Endodermal cell (in vitro differentiated cells): ENCODE measurements at regions not wholly inside any gene's neighbourhood (a gene's known extent, or its start where the extent isn't known, plus 50 kb on each side); places are given as distances from the start of the nearest gene placed in this dataset.

ENCODE experiments used
- DNase-seq: peaks from one replicate; pipeline ENCODE4 v3.0.0-alpha.2; 2017
- H3K27ac ChIP-seq: 2 replicates; pipeline ENCODE4 v1.5.1; 2013; ENCODE audit warnings: mild to moderate bottlenecking, low read depth, low read length, moderate library complexity
- H3K27me3 ChIP-seq: 2 replicates; pipeline ENCODE4 v1.6.1; 2013; ENCODE audit warnings: mild to moderate bottlenecking, low read length, moderate library complexity; ENCODE audit not compliant: insufficient read depth, control insufficient read depth, poor library complexity, severe bottlenecking
- H3K36me3 ChIP-seq: 2 replicates; pipeline ENCODE4 v1.7.0; 2013; ENCODE audit warnings: mild to moderate bottlenecking, low read length, moderate library complexity; ENCODE audit not compliant: control insufficient read depth, insufficient read depth
- H3K4me1 ChIP-seq: one replicate; pipeline ENCODE4 v1.7.0; 2013; ENCODE audit warnings: low read length; ENCODE audit not compliant: control insufficient read depth, insufficient read depth
- H3K4me3 ChIP-seq: 2 replicates; pipeline ENCODE4 v1.5.1; 2013; ENCODE audit warnings: mild to moderate bottlenecking, low read length, moderate library complexity
- H3K9ac ChIP-seq: 2 replicates; pipeline ENCODE4 v1.6.1; 2013; ENCODE audit warnings: mild to moderate bottlenecking, low read length, moderate library complexity; ENCODE audit not compliant: poor library complexity, severe bottlenecking; ENCODE audit errors: extremely low read depth
- H3K9me3 ChIP-seq: 2 replicates; pipeline ENCODE4 v1.6.1; 2013; ENCODE audit warnings: mild to moderate bottlenecking, low read length, moderate library complexity; ENCODE audit not compliant: control insufficient read depth
- H3K27ac Mint-ChIP-seq: 2 replicates; pipeline ENCODE4 v1.8.0; 2020; ENCODE audit warnings: mixed read lengths
- H3K27me3 Mint-ChIP-seq: 2 replicates; pipeline ENCODE4 v1.8.0; 2021; ENCODE audit warnings: mild to moderate bottlenecking, mixed read lengths; ENCODE audit not compliant: insufficient read depth
- H3K36me3 Mint-ChIP-seq: 2 replicates; pipeline ENCODE4 v1.8.0; 2020; ENCODE audit warnings: low read depth, mixed read lengths
- H3K4me1 Mint-ChIP-seq: 2 replicates; pipeline ENCODE4 v1.8.0; 2020; ENCODE audit warnings: mixed read lengths
- H3K4me3 Mint-ChIP-seq: 2 replicates; pipeline ENCODE4 v1.8.0; 2020; ENCODE audit warnings: mild to moderate bottlenecking, moderate library complexity, mixed read lengths
- H3K9me3 Mint-ChIP-seq: 2 replicates; pipeline ENCODE4 v1.8.0; 2020; ENCODE audit warnings: mild to moderate bottlenecking, mixed read lengths
- CTCF ChIP-seq: fragments of 200-600 bp; sonication (generic); conservative IDR thresholded peaks from 2 replicates; pipeline ENCODE4 v1.5.0; 2021; ENCODE audit warnings: antibody characterized with exemption, mild to moderate bottlenecking
- WGBS, 2 experiments: methylation state at CpG; one replicate each; pipeline versions ENCODE4 v1.1.5 to v1.1.7; 2013; ENCODE audit warnings: missing lambda C conversion rate in 2 of 2, mixed read lengths in 1 of 2; ENCODE audit not compliant: insufficient coverage in 1 of 2, insufficient read length in 1 of 2; 5-methylcytosine and 5-hydroxymethylcytosine counted together

DNA sequence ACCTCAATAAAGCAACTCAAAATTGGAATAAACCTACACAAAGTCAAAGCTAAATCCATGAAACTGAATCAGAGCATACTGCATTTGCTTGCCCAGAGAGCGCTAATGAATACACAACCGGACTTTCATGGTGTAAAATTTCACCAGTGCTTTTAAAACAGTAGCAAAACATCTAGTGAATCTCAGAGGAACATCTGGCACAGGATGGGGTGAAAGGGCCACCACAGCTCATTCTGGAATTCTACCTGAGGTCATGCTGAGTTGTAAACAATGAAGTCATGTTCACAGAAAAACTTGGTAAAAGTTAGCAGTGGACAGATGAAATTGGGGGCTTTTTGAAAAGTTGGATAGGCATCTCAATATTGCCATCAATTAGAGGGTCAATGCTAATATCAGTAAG, 125.6 kb upstream of the STXBP5 start:
- H3K36me3 Mint-ChIP-seq: no peaks in the 10 kb centered on the region
- H3K36me3 ChIP-seq: no peaks in the 10 kb centered on the region
- no peak for DNase-seq
- no peak for TF ChIP-seq CTCF
- H3K27ac ChIP-seq: no peak overlapping the region
- H3K9me3 Mint-ChIP-seq: no peaks in the 10 kb centered on the region
- no peak overlapping the region for H3K27ac Mint-ChIP-seq
- H3K4me3 Mint-ChIP-seq: no peak overlapping the region
- no peaks in the 10 kb centered on the region for H3K27me3 Mint-ChIP-seq
- H3K4me1 ChIP-seq: no peaks in the 10 kb centered on the region
- H3K4me1 Mint-ChIP-seq: no peaks in the 10 kb centered on the region
- H3K4me3 ChIP-seq: no peak overlapping the region
- 94 to 95% methylated on average over 2 of the region's 2 CpGs for WGBS, 2 experiments
- H3K9me3 ChIP-seq: no peaks in the 10 kb centered on the region
- no peak overlapping the region for H3K9ac ChIP-seq
- no peaks in the 10 kb centered on the region for H3K27me3 ChIP-seq

DNA sequence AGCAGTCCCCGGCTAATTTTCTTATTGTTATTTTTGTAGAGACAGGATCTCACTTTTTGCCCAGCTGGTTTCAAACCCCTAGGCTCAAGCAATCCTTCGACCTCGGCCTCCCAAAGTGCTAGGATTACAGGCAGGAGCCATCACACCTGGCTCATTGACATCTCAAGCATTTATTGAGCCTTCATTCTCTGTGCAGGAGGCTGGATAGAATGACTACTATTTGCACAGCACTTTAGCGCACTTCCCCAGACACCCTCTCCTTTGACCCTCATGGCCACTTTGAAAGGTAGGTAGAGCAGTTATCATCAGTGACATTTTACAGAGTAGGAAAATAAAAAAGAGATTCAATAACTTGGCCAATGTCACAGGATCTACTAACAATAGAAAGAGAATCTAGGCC, 124.0 kb upstream of the STXBP5 start:
- H3K4me1 Mint-ChIP-seq: no peaks in the 10 kb centered on the region

DNA sequence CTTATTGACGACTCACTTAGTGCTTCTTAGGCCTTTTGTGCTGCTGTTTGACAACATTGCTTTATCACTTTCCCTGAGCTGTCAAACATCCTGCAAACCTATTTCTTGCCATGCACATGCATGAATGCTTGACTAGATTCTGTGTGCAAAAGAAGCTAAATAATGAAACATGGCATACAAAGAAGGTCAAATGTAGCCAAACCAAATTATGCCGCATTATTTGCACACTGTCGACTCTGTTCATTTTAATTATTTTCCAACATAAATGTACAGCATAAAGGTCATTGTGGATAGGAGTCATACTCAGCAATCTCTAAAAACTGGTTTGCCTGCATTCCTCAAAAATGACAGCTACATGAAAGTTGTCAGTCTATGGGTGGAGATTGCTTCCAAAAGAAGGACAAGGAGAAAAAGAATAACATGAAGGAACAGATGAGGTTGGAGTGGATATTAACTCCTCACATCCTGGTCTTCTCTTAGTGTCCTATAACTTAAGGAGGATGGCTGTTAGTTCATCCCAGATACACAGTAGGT, 123.1 kb upstream of the STXBP5 start:
- Mint-ChIP-seq H3K4me3 (no peak overlapping the region), H3K9me3 (no peaks in the 10 kb centered on the region), H3K36me3 (no peaks in the 10 kb centered on the region), H3K27me3 (no peaks in the 10 kb centered on the region), H3K27ac (no peak overlapping the region), H3K4me1 (no peaks in the 10 kb centered on the region)
- H3K36me3 ChIP-seq: no peaks in the 10 kb centered on the region
- no peaks in the 10 kb centered on the region for H3K4me1 ChIP-seq
- TF ChIP-seq CTCF: no peak
- no peak for DNase-seq
- H3K4me3 ChIP-seq: no peak overlapping the region
- 97 to 100% methylated on average over 2 to 3 of the region's 3 CpGs for WGBS, 2 experiments
- H3K27ac ChIP-seq: no peak overlapping the region
- H3K9ac ChIP-seq: no peak overlapping the region
- no peaks in the 10 kb centered on the region for H3K27me3 ChIP-seq
- H3K9me3 ChIP-seq: no peaks in the 10 kb centered on the region

More for the DNA sequence above, 124.0 kb upstream of the STXBP5 start:
- Mint-ChIP-seq H3K9me3 (no peaks in the 10 kb centered on the region), H3K4me3 (no peak overlapping the region), H3K27ac (no peak overlapping the region), H3K27me3 (no peaks in the 10 kb centered on the region), H3K36me3 (no peaks in the 10 kb centered on the region)
- TF ChIP-seq CTCF: no peak
- Histone ChIP-seq H3K9me3 (no peaks in the 10 kb centered on the region), H3K27me3 (no peaks in the 10 kb centered on the region), H3K36me3 (no peaks in the 10 kb centered on the region), H3K27ac (no peak overlapping the region), H3K4me3 (no peak overlapping the region), H3K4me1 (no peaks in the 10 kb centered on the region), H3K9ac (no peak overlapping the region)
- DNase-seq: no peak
- 96 to 100% methylated on average over 2 to 4 of the region's 4 CpGs for WGBS, 2 experiments
